ENCODE measurements at regions not wholly inside any gene's neighbourhood (a gene's known extent, or its start where the extent isn't known, plus 50 kb on each side); places are given as distances from the start of the nearest gene placed in this dataset.

DNA sequence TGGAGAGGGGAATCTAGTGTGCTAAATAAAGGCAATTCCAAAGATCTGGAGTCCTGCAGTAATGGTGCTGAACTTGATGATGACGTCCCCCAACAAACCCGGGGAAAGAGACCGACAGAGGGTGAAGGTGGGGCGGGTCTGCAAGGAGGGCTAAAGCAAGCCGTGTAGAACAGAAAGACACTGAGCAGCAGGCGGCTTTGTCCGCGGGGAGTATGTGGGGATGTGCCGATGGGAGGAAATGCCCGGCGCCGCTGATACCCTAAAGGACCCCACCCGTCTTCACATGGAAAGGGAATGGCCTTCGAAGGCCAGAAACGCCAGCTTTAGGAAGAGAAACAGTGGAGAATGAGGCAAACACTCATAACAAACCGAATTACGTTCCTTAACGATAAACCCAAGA is 528.9 kb downstream of the ZNF674 start:
- no peak for TF ChIP-seq ZNF488 (tag by site-specific recombination; IDR thresholded peaks at IDR 0.05)
- TF ChIP-seq ZNF214 (tag by site-specific recombination; IDR thresholded peaks at IDR 0.05; ENCODE audit: borderline replicate concordance), result no peak
- no peak for TF ChIP-seq ZXDB (tag by site-specific recombination; IDR thresholded peaks at IDR 0.05)
- TF ChIP-seq, protein P1, sequence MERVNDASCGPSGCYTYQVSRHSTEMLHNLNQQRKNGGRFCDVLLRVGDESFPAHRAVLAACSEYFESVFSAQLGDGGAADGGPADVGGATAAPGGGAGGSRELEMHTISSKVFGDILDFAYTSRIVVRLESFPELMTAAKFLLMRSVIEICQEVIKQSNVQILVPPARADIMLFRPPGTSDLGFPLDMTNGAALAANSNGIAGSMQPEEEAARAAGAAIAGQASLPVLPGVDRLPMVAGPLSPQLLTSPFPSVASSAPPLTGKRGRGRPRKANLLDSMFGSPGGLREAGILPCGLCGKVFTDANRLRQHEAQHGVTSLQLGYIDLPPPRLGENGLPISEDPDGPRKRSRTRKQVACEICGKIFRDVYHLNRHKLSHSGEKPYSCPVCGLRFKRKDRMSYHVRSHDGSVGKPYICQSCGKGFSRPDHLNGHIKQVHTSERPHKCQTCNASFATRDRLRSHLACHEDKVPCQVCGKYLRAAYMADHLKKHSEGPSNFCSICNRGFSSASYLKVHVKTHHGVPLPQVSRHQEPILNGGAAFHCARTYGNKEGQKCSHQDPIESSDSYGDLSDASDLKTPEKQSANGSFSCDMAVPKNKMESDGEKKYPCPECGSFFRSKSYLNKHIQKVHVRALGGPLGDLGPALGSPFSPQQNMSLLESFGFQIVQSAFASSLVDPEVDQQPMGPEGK (tag by site-specific recombination; IDR thresholded peaks at IDR 0.05), result no peak
- TF ChIP-seq CTCF (tag by site-specific recombination; IDR thresholded peaks at IDR 0.05), result no peak
- TF ChIP-seq YY1 (tag by site-specific recombination; IDR thresholded peaks at IDR 0.05), result no peak
- no peak for TF ChIP-seq ZNF645 (tag by site-specific recombination; IDR thresholded peaks at IDR 0.05)
- TF ChIP-seq ZNF324 (tag by site-specific recombination; IDR thresholded peaks at IDR 0.05), result no peak
- TF ChIP-seq KLF17 (tag by site-specific recombination; IDR thresholded peaks at IDR 0.05), result no peak
- TF ChIP-seq, protein P2, sequence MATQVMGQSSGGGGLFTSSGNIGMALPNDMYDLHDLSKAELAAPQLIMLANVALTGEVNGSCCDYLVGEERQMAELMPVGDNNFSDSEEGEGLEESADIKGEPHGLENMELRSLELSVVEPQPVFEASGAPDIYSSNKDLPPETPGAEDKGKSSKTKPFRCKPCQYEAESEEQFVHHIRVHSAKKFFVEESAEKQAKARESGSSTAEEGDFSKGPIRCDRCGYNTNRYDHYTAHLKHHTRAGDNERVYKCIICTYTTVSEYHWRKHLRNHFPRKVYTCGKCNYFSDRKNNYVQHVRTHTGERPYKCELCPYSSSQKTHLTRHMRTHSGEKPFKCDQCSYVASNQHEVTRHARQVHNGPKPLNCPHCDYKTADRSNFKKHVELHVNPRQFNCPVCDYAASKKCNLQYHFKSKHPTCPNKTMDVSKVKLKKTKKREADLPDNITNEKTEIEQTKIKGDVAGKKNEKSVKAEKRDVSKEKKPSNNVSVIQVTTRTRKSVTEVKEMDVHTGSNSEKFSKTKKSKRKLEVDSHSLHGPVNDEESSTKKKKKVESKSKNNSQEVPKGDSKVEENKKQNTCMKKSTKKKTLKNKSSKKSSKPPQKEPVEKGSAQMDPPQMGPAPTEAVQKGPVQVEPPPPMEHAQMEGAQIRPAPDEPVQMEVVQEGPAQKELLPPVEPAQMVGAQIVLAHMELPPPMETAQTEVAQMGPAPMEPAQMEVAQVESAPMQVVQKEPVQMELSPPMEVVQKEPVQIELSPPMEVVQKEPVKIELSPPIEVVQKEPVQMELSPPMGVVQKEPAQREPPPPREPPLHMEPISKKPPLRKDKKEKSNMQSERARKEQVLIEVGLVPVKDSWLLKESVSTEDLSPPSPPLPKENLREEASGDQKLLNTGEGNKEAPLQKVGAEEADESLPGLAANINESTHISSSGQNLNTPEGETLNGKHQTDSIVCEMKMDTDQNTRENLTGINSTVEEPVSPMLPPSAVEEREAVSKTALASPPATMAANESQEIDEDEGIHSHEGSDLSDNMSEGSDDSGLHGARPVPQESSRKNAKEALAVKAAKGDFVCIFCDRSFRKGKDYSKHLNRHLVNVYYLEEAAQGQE (tag by site-specific recombination; IDR thresholded peaks at IDR 0.05), result no peak
- TF ChIP-seq, protein P3, sequence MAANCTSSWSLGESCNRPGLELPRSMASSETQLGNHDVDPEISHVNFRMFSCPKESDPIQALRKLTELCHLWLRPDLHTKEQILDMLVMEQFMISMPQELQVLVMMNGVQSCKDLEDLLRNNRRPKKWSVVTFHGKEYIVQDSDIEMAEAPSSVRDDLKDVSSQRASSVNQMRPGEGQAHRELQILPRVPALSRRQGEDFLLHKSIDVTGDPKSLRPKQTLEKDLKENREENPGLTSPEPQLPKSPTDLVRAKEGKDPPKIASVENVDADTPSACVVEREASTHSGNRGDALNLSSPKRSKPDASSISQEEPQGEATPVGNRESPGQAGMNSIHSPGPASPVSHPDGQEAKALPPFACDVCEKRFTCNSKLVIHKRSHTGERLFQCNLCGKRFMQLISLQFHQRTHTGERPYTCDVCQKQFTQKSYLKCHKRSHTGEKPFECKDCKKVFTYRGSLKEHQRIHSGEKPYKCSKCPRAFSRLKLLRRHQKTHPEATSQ (tag by site-specific recombination; IDR thresholded peaks at IDR 0.05), result no peak

Data from HEK293 (cell line).